Fibroblast of the aortic adventitia (primary cell): ENCODE measurements at regions not wholly inside any gene's neighbourhood (a gene's known extent, or its start where the extent isn't known, plus 50 kb on each side); places are given as distances from the start of the nearest gene placed in this dataset.

ENCODE experiments used
- DNase-seq: peaks from one replicate; pipeline ENCODE4 v3.0.0-alpha.2; 2010; ENCODE audit warnings: low read depth
- H3K4me3 ChIP-seq: 2 replicates; pipeline ENCODE4 v1.5.1; 2011; ENCODE audit warnings: low read depth, mild to moderate bottlenecking, control low read depth, low read length, moderate library complexity
- TF ChIP-seq, protein P1 (sequence below): IDR thresholded peaks from 2 replicates; pipeline ENCODE4 v1.5.1; 2011; ENCODE audit warnings: mild to moderate bottlenecking, low read length, control low read depth, inconsistent platforms; ENCODE audit not compliant: insufficient read depth

DNA sequence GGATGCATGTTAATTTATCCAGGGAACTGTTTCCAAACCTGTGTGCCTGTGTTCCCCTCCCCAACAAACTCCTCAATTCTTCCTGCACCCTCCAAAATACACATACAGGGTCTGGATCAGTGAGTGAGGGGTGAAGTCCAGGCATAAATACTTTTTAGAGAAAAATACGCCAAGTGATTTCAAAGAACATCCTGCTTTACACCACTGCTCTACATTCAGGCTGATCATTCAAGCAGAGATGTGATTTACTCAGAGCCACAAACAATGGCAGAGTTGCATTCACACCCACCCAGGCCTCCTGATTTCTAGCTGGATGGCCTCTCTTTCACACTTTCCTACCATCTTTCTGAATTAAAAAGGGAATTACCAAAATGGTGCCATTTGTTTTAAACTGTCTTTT is 289.5 kb upstream of the SLC14A2 start:
- no peak for DNase-seq

DNA sequence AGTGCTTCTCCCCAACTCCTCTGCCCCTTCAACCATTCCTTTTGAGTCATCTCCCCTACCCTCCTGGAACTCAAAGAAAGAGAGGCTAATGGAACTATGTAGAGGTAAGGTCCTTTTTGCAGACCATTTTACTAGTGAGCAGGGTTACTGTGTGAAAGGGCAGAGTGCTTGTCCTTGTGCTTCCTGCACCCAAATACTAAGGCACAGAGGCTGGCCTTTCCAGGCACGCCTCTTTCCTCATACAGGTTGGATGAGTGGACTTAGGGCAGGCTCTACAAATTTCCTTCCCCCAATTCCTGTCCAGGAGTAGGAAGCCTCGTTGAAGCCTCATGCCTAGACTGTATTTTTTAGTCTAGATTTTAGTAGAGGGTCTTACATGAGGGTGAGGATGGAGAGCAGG is 288.8 kb upstream of the SLC14A2 start:
- DNase-seq = no peak
- no peak overlapping the region for H3K4me3 ChIP-seq
- TF ChIP-seq, protein P1, sequence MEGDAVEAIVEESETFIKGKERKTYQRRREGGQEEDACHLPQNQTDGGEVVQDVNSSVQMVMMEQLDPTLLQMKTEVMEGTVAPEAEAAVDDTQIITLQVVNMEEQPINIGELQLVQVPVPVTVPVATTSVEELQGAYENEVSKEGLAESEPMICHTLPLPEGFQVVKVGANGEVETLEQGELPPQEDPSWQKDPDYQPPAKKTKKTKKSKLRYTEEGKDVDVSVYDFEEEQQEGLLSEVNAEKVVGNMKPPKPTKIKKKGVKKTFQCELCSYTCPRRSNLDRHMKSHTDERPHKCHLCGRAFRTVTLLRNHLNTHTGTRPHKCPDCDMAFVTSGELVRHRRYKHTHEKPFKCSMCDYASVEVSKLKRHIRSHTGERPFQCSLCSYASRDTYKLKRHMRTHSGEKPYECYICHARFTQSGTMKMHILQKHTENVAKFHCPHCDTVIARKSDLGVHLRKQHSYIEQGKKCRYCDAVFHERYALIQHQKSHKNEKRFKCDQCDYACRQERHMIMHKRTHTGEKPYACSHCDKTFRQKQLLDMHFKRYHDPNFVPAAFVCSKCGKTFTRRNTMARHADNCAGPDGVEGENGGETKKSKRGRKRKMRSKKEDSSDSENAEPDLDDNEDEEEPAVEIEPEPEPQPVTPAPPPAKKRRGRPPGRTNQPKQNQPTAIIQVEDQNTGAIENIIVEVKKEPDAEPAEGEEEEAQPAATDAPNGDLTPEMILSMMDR = no peak

More for the DNA sequence above, 289.5 kb upstream of the SLC14A2 start:
- TF ChIP-seq, protein P1 = no peak
- no peak overlapping the region for H3K4me3 ChIP-seq

DNA sequence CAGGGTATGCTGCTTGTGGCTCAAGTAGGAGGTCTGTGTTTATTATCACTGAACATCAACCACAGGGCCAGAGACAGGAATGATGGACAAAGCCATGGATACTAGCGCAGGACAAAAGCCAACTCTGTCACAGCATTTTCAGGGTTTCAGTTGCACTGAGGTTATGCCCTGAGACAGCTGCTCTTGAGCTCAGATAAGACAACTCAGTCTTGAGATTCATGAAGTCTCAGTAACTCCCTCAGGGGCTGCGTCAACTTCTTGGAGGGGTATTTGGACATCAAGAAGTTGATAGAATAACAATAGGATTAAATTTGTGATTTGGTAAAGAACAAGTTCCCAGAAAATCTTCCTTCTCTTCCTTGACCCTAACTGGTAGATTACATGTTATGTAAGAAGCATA is 287.0 kb upstream of the SLC14A2 start:
- TF ChIP-seq, protein P1 = no peak
- no peak for DNase-seq
- H3K4me3 ChIP-seq = no peak overlapping the region

- peak; percentile 73 for DNase-seq
- TF ChIP-seq, protein P1 = no peak
Observed at GRCh38 chr18:45328811-45329210, 286.5 kb upstream of the SLC14A2 start.

DNA sequence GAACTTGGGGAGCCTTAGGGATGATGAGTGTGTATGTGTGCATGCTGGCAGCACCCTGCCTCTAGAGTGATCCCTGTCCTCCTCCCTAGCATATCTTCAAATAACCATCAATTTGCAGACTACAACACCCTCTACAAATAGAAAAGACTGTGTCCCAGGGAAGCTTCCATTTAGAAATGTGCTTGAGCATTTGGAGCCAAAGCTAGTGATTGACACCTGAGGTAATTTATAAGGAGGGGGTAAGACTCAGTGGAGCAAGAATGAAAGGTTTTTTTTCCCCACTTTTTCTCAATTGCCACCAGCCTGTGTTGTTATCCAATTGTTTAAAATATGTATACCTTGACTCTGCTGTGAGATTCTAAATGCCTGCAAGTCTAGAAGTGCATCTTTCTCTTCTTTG is 286.0 kb upstream of the SLC14A2 start:
- no peak for DNase-seq
- TF ChIP-seq, protein P1 = no peak
- no peak overlapping the region for H3K4me3 ChIP-seq

More at GRCh38 chr18:45328811-45329210, 286.5 kb upstream of the SLC14A2 start:
- H3K4me3 ChIP-seq = no peak overlapping the region

DNA sequence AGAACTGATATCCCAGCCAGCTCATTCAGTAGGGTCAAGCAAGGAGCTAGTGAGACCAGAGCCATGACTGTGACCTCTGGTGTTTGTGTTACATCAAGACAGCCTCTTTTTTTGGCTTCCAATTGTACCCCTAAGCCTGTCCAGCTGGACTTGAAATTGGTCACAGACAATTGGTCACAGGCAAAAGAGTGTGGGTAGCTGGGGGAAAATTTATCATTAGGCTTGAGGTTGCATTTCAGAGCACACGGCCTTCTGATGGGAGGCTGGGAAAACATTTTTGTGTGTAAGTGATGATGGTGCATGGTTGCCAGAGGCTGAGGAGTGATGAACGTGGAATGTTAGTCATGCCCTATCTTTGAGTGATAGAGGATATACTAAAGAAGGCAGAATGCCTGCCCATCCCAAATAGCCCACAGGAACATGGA is 285.1 kb upstream of the SLC14A2 start:
- TF ChIP-seq, protein P1 = no peak
- peak; percentile 41 for DNase-seq
- H3K4me3 ChIP-seq = no peak overlapping the region

GRCh38 chr18:45332871-45333270 is 282.4 kb upstream of the SLC14A2 start:
- DNase-seq = peak; percentile 61
- TF ChIP-seq, protein P1 = no peak

More at GRCh38 chr18:45332871-45333270, 282.4 kb upstream of the SLC14A2 start:
- no peak overlapping the region for H3K4me3 ChIP-seq
